A549 (cell line): ENCODE measurements at regions not wholly inside any gene's neighbourhood (a gene's known extent, or its start where the extent isn't known, plus 50 kb on each side); places are given as distances from the start of the nearest gene placed in this dataset.

Experiments
- ATAC-seq, 2 experiments: fragments of 200-7000 bp in 1 of 2; fragments of >200 bp in 1 of 2; cut with Nextera tagmentation in 1 of 2; cut with Tn5 transposase in 1 of 2; 3 replicates each; pipeline versions ENCODE4 v1.8.0 to v1.9.1; 2018 to 2020; ENCODE audit warnings: mild to moderate bottlenecking in 1 of 2, moderate library complexity in 1 of 2
- CTCF ChIA-PET: fragments of 300-600 bp; sonication (Branson Sonifier 250); formaldehyde crosslinking; extraction: SDS; loops from one replicate; lab custom pipeline; 2021; ENCODE audit warnings: antibody characterized with exemption, inconsistent platforms; lab: Yijun Ruan, JAX
- POLR2A ChIA-PET: fragments of 350-600 bp; formaldehyde crosslinking; extraction: SDS; loops from one replicate; lab custom pipeline; 2021; ENCODE audit warnings: antibody characterized with exemption, inconsistent platforms; lab: Yijun Ruan, JAX
- DNase-seq, 2 experiments: peaks; one replicate each; pipeline versions ENCODE4 v3.0.0 to v3.0.0-alpha.2; 2011 to 2016; ENCODE audit warnings: low read depth in 1 of 2, low spot score in 1 of 2
- FAIRE-seq: peaks from 2 replicates; lab custom pipeline; 2011; peaks lifted over from hg19 to GRCh38; lab: Jason Lieb, UNC
- H3K27ac ChIP-seq, 2 experiments: fragments of >200 bp; sonication (Bioruptor Twin); formaldehyde crosslinking; 3 replicates each; pipeline ENCODE4 v1.5.1; 2016 to 2017
- H3K4me1 ChIP-seq: fragments of >200 bp; sonication (Bioruptor Twin); formaldehyde crosslinking; 3 replicates; pipeline ENCODE4 v1.6.1; 2016
- H3K4me2 ChIP-seq: fragments of >200 bp; sonication (Bioruptor Twin); formaldehyde crosslinking; 3 replicates; pipeline ENCODE4 v1.6.1; 2016
- H3K4me3 ChIP-seq: fragments of >200 bp; sonication (Bioruptor Twin); formaldehyde crosslinking; 3 replicates; pipeline ENCODE4 v1.5.1; 2016
- H3K9me3 ChIP-seq: fragments of >200 bp; sonication (Bioruptor Twin); formaldehyde crosslinking; 3 replicates; pipeline ENCODE4 v1.6.1; 2016
- BHLHE40 ChIP-seq: IDR thresholded peaks from 2 replicates; pipeline ENCODE4 v1.6.1; 2012; ENCODE audit warnings: low read depth, low read length, inconsistent platforms
- CBX2 ChIP-seq: fragments of 200-600 bp; sonication (generic); IDR thresholded peaks from 2 replicates; pipeline ENCODE4 v1.6.1; 2016; ENCODE audit warnings: low read depth, mild to moderate bottlenecking, borderline replicate concordance
- CBX8 ChIP-seq: fragments of 200-600 bp; sonication (generic); IDR thresholded peaks from 2 replicates; pipeline ENCODE4 v1.6.1; 2016
- EHF ChIP-seq: fragments of 250-450 bp; sonication (Bioruptor Pico); IDR thresholded peaks from 2 replicates; pipeline ENCODE4 v1.5.0; 2020; ENCODE audit warnings: mild to moderate bottlenecking
- ESRRA ChIP-seq: fragments of 150-350 bp; IDR thresholded peaks from 2 replicates; pipeline ENCODE4 v1.6.1; 2014; ENCODE audit warnings: mild to moderate bottlenecking, low read length, borderline replicate concordance
- FOSL2 ChIP-seq, 2 experiments: fragments of 450-650 bp in 1 of 2; fragments of >200 bp in 1 of 2; sonication (Bioruptor Twin) in 1 of 2; formaldehyde crosslinking; IDR thresholded peaks; 2 replicates each; pipeline versions ENCODE4 v1.5.0 to v1.6.1; 2016 to 2020; ENCODE audit warnings: mild to moderate bottlenecking in 1 of 2, moderate library complexity in 1 of 2
- GATA3 ChIP-seq: IDR thresholded peaks from 2 replicates; pipeline ENCODE4 v1.6.1; 2012; ENCODE audit warnings: borderline replicate concordance
- HEYL ChIP-seq: fragments of 250-450 bp; sonication (Bioruptor Pico); IDR thresholded peaks from 2 replicates; pipeline ENCODE4 v1.8.0; 2021; ENCODE audit warnings: mild to moderate bottlenecking, moderate library complexity
- HOXA7 ChIP-seq: fragments of 250-450 bp; sonication (Bioruptor Pico); IDR thresholded peaks from 2 replicates; pipeline ENCODE4 v1.5.0; 2020; ENCODE audit warnings: mild to moderate bottlenecking, moderate library complexity
- JUN ChIP-seq, 2 experiments: fragments of >200 bp; sonication (Bioruptor Twin); formaldehyde crosslinking; IDR thresholded peaks; 2 replicates in 1 of 2; 3 replicates in 1 of 2; pipeline ENCODE4 v1.6.1; 2016 to 2017
- JUNB ChIP-seq: fragments of >200 bp; sonication (Bioruptor Twin); formaldehyde crosslinking; IDR thresholded peaks from 2 replicates; pipeline ENCODE4 v1.6.1; 2016
- PHF8 ChIP-seq: fragments of 200-600 bp; sonication (generic); IDR thresholded peaks from 2 replicates; pipeline ENCODE4 v1.6.1; 2016; ENCODE audit warnings: low read depth, mild to moderate bottlenecking, antibody characterized with exemption, moderate library complexity, borderline replicate concordance
- POLR2A ChIP-seq: IDR thresholded peaks from 2 replicates; pipeline ENCODE4 v1.6.1; 2012; ENCODE audit warnings: mild to moderate bottlenecking, low read length
- POLR2AphosphoS2 ChIP-seq: conservative IDR thresholded peaks from 2 replicates; pipeline ENCODE4 v1.6.1; 2012; ENCODE audit warnings: low read length, improper control_type of control experiment, inconsistent platforms
- RARB ChIP-seq: fragments of 250-450 bp; sonication (Bioruptor Pico); IDR thresholded peaks from 2 replicates; pipeline ENCODE4 v1.8.0; 2021; ENCODE audit warnings: mild to moderate bottlenecking, moderate library complexity
- RCOR1 ChIP-seq: fragments of 150-350 bp; IDR thresholded peaks from 2 replicates; pipeline ENCODE4 v1.6.1; 2014; ENCODE audit warnings: antibody characterized with exemption, low read length, low read depth
- RNF2 ChIP-seq: fragments of 200-600 bp; sonication (generic); IDR thresholded peaks from 2 replicates; pipeline ENCODE4 v1.6.1; 2016; ENCODE audit warnings: low read depth, mild to moderate bottlenecking, antibody characterized with exemption, moderate library complexity, borderline replicate concordance
- TFCP2L1 ChIP-seq: fragments of 250-450 bp; sonication (Bioruptor Pico); IDR thresholded peaks from 2 replicates; pipeline ENCODE4 v1.5.0; 2021; ENCODE audit warnings: mild to moderate bottlenecking
- ZC3H11A ChIP-seq: fragments of 450-650 bp; IDR thresholded peaks from 2 replicates; pipeline ENCODE4 v1.6.1; 2014; ENCODE audit warnings: antibody characterized with exemption, mild to moderate bottlenecking
- WGBS: methylation state at CpG from one replicate; pipeline ENCODE4 v1.1.6; 2017; ENCODE audit errors: missing lambda C conversion rate; 5-methylcytosine and 5-hydroxymethylcytosine counted together
- TF ChIP-seq, protein P1 (sequence below): fragments of >200 bp; sonication (Bioruptor Twin); formaldehyde crosslinking; IDR thresholded peaks from 3 replicates; pipeline ENCODE4 v1.5.1; 2016
- TF ChIP-seq, protein P2 (sequence below): fragments of >200 bp; sonication (Bioruptor Twin); formaldehyde crosslinking; IDR thresholded peaks from 3 replicates; pipeline ENCODE4 v1.6.1; 2016
- TF ChIP-seq, protein P3 (sequence below): fragments of 450-650 bp; IDR thresholded peaks from 2 replicates; pipeline ENCODE4 v1.6.1; 2014; ENCODE audit warnings: antibody characterized with exemption
- TF ChIP-seq, protein P4 (sequence below): fragments of >200 bp; sonication (Bioruptor Twin); formaldehyde crosslinking; IDR thresholded peaks from 2 replicates; pipeline ENCODE4 v1.6.1; 2016

DNA sequence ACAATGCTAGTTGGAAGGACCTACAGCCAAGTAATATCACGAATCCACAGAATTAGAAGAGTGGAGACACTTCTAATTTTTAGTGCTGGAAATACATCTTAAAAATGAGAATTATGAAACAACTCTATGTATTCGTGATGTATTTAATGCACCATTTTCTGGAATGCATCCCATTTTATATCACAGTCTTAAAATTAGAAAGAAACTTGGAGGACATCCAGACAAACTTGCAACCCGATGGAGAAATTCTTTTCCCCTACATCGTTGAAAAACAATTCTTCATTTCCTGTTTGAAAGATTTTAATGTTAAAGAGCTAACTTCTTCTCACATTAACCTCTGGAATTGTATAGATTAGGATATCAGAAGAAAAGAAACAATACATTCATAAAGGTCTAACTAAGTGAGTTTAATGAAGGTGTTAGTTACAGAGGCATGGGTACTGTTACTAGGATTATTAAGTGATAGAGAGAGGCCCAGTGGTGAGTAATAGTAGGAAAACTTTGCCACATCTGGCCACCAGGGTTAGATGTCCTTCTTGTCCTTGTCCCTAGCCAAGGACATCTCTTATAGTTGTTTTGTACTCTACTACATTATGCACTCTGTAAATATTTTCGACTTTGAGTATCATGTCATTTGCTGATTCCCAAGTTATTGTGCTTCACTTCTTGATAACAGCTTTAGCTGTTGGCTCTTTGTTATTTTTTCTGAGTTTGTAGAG, 502.4 kb upstream of the PTCHD4 start:
- Histone ChIP-seq H3K4me1 (no peaks in the 10 kb centered on the region), H3K9me3 (no peaks in the 10 kb centered on the region; the same call in 2 of the 3 replicates), H3K4me2 (no peak overlapping the region), H3K27ac (no peak overlapping the region), H3K4me3 (no peak overlapping the region)
- ATAC-seq (no peak), FAIRE-seq (no peak), DNase-seq (no peak)
- ChIA-PET POLR2A (no interaction called here), CTCF (no interaction called here)
- TF ChIP-seq EHF (CRISPR knock-in tag) (no peak), PHF8 (no peak), CBX8 (no peak), POLR2AphosphoS2 (no peak), ESRRA (no peak), HEYL (CRISPR knock-in tag) (no peak), RARB (CRISPR knock-in tag) (no peak), RNF2 (no peak), JUNB (no peak), RCOR1 (no peak), POLR2A (no peak), CBX2 (no peak)
- TF ChIP-seq, protein P1, sequence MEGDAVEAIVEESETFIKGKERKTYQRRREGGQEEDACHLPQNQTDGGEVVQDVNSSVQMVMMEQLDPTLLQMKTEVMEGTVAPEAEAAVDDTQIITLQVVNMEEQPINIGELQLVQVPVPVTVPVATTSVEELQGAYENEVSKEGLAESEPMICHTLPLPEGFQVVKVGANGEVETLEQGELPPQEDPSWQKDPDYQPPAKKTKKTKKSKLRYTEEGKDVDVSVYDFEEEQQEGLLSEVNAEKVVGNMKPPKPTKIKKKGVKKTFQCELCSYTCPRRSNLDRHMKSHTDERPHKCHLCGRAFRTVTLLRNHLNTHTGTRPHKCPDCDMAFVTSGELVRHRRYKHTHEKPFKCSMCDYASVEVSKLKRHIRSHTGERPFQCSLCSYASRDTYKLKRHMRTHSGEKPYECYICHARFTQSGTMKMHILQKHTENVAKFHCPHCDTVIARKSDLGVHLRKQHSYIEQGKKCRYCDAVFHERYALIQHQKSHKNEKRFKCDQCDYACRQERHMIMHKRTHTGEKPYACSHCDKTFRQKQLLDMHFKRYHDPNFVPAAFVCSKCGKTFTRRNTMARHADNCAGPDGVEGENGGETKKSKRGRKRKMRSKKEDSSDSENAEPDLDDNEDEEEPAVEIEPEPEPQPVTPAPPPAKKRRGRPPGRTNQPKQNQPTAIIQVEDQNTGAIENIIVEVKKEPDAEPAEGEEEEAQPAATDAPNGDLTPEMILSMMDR, result no peak
- TF ChIP-seq, protein P2, sequence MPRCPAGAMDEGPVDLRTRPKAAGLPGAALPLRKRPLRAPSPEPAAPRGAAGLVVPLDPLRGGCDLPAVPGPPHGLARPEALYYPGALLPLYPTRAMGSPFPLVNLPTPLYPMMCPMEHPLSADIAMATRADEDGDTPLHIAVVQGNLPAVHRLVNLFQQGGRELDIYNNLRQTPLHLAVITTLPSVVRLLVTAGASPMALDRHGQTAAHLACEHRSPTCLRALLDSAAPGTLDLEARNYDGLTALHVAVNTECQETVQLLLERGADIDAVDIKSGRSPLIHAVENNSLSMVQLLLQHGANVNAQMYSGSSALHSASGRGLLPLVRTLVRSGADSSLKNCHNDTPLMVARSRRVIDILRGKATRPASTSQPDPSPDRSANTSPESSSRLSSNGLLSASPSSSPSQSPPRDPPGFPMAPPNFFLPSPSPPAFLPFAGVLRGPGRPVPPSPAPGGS, result no peak
- TF ChIP-seq, protein P3, sequence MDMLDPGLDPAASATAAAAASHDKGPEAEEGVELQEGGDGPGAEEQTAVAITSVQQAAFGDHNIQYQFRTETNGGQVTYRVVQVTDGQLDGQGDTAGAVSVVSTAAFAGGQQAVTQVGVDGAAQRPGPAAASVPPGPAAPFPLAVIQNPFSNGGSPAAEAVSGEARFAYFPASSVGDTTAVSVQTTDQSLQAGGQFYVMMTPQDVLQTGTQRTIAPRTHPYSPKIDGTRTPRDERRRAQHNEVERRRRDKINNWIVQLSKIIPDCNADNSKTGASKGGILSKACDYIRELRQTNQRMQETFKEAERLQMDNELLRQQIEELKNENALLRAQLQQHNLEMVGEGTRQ, result no peak
- 20% methylated on average over 5 of the region's 5 CpGs for WGBS

DNA sequence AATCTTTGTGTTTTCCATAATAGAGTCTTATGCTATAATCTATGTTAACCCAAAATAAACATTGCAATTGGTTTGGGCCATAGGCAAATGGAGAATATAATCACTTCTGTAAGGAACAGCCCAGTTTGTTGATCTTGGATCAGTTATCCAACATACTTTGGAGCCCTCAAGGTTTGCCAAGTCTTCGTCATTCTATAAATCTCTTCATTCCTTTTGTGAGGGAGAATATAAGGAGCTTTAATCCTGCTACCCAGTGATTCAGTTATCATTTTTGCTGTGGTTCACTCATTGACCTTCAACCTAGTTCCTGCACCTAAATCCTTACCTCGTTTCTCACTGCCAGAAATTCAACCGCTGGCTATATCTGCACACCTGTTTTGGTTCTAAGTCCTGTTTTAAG, 500.3 kb upstream of the PTCHD4 start:
- Histone ChIP-seq H3K4me1 (no peaks in the 10 kb centered on the region), H3K9me3 (no peaks in the 10 kb centered on the region), H3K27ac (no peak overlapping the region), H3K4me2 (no peak overlapping the region), H3K4me3 (no peak overlapping the region)
- 59% methylated on average over 3 of the region's 3 CpGs for WGBS
- no peak for ATAC-seq
- TF ChIP-seq ZC3H11A, result no peak
- TF ChIP-seq FOSL2 (IDR thresholded peaks at IDR 0.05), result no peak
- no peak for TF ChIP-seq FOSL2 (CRISPR knock-in tag; IDR thresholded peaks at IDR 0.05)
- no peak for TF ChIP-seq BHLHE40
- TF ChIP-seq GATA3, result no peak
- no peak for TF ChIP-seq HEYL (CRISPR knock-in tag)
- no peak for TF ChIP-seq PHF8
- no peak for TF ChIP-seq HOXA7
- TF ChIP-seq JUN (IDR thresholded peaks at IDR 0.05), result no peak
- TF ChIP-seq, protein P4, sequence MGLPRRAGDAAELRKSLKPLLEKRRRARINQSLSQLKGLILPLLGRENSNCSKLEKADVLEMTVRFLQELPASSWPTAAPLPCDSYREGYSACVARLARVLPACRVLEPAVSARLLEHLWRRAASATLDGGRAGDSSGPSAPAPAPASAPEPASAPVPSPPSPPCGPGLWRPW, result no peak
- no peak for TF ChIP-seq TFCP2L1 (CRISPR knock-in tag)
- no peak for TF ChIP-seq RCOR1
- no peak for TF ChIP-seq EHF (CRISPR knock-in tag)
- FAIRE-seq, result no peak
- ChIA-PET POLR2A (no interaction called here), CTCF (no interaction called here)
- DNase-seq, result no peak
